ENCODE measurements at regions not wholly inside any gene's neighbourhood (a gene's known extent, or its start where the extent isn't known, plus 50 kb on each side); places are given as distances from the start of the nearest gene placed in this dataset.

GRCh38 chr6:137968901-137969300, 101.8 kb downstream of the TNFAIP3 start (continued):
- TF ChIP-seq STAT6 (CRISPR knock-in tag; IDR thresholded peaks at IDR 0.05), result no peak
- no peak for TF ChIP-seq MTA3 (IDR thresholded peaks at IDR 0.05; ENCODE audit: borderline replicate concordance)
- TF ChIP-seq STAT5B (CRISPR knock-in tag; IDR thresholded peaks at IDR 0.05), result no peak
- 0 out of 2 replicates have a peak, but pooled peaks have one; percentile 32 for TF ChIP-seq ZNF384 (IDR thresholded peaks at IDR 0.05; ENCODE audit: low read depth, low read length)
- TF ChIP-seq E2F5 (CRISPR knock-in tag; IDR thresholded peaks at IDR 0.05), result no peak
- TF ChIP-seq ZBTB17 (CRISPR knock-in tag; IDR thresholded peaks at IDR 0.05), result no peak
- no peak for TF ChIP-seq CHD1 (IDR thresholded peaks at IDR 0.05; ENCODE audit: low read length)
- TF ChIP-seq FOXA1 (IDR thresholded peaks at IDR 0.05; ENCODE audit: borderline replicate concordance), result no peak
- TF ChIP-seq RBM22 (IDR thresholded peaks at IDR 0.05; ENCODE audit: low read depth, low read length, poor library complexity, severe bottlenecking), result no peak
- TF ChIP-seq PYGO2 (tag; IDR thresholded peaks at IDR 0.05), result no peak
- TF ChIP-seq SNAPC5 (CRISPR knock-in tag; IDR thresholded peaks at IDR 0.05), result no peak
- peak; percentile 43; the same call in 1 of the 2 replicates for TF ChIP-seq CEBPG (CRISPR knock-in tag; IDR thresholded peaks at IDR 0.05)
- peak; percentile 87 to 93 for TF ChIP-seq CEBPG (tag; conservative IDR thresholded peaks at IDR 0.05 in 1 of 2, IDR thresholded peaks at IDR 0.05 in 1 of 2)
- TF ChIP-seq ZNF717 (CRISPR knock-in tag; IDR thresholded peaks at IDR 0.05), result no peak
- TF ChIP-seq ATF3 (IDR thresholded peaks at IDR 0.05), result peak; percentile 94
- no peak for TF ChIP-seq ATF3 (CRISPR knock-in tag; conservative IDR thresholded peaks at IDR 0.05)
- TF ChIP-seq ETS2 (tag; IDR thresholded peaks at IDR 0.05; ENCODE audit: borderline replicate concordance, poor library complexity, severe bottlenecking), result no peak
- TF ChIP-seq ZBTB5 (IDR thresholded peaks at IDR 0.05), result no peak
- TF ChIP-seq MCM5 (IDR thresholded peaks at IDR 0.05; ENCODE audit: low read depth), result no peak
- TF ChIP-seq THRAP3 (IDR thresholded peaks at IDR 0.05; ENCODE audit: borderline replicate concordance), result no peak
- TF ChIP-seq ELK3 (CRISPR knock-in tag; IDR thresholded peaks at IDR 0.05), result no peak
- no peak for TF ChIP-seq CCNT2 (IDR thresholded peaks at IDR 0.05; ENCODE audit: borderline replicate concordance, extremely low read depth, insufficient read length, low read depth, low read length)

All from K562 (cell line).